HepG2 (cell line): ENCODE measurements at regions not wholly inside any gene's neighbourhood (a gene's known extent, or its start where the extent isn't known, plus 50 kb on each side); places are given as distances from the start of the nearest gene placed in this dataset.

ENCODE experiments used
- ATAC-seq: fragments of 200-7000 bp; cut with Tn5 transposase; 3 replicates; pipeline ENCODE4 v1.9.1; 2020; ENCODE audit warnings: mild to moderate bottlenecking, moderate library complexity
- BruUV-seq: library from RNA; stranded (reverse); fragments of 400-500 nt; replicated peaks from 2 replicates; lab custom pipeline; 2021; lab: Mats Ljungman, UMichigan
- CTCF ChIA-PET: fragments of 300-600 bp; formaldehyde crosslinking; extraction: SDS; loops from one replicate; lab custom pipeline; 2021; ENCODE audit warnings: low total read pairs, inconsistent platforms, low intra/inter-chr PET ratio; lab: Yijun Ruan, JAX
- POLR2A ChIA-PET: fragments of 350-600 bp; sonication (Branson Sonifier 250); formaldehyde crosslinking; loops from one replicate; lab custom pipeline; 2020; ENCODE audit warnings: antibody characterized with exemption, inconsistent platforms; lab: Yijun Ruan, JAX
- DNase-seq: peaks from one replicate; pipeline ENCODE4 v3.0.0-alpha.2; 2015; ENCODE audit warnings: low spot score
- FAIRE-seq: peaks from 3 replicates; lab custom pipeline; 2011; peaks lifted over from hg19 to GRCh38; lab: Jason Lieb, UNC
- H2AFZ ChIP-seq: one replicate; pipeline ENCODE4 v1.6.1; 2011; ENCODE audit warnings: low read length, inconsistent platforms
- H3K27ac ChIP-seq: fragments of 300-600 bp; 3 replicates; pipeline ENCODE4 v1.8.0; 2011; ENCODE audit warnings: mixed run types, mild to moderate bottlenecking, mixed read lengths, low read length, inconsistent platforms; ENCODE audit not compliant: insufficient read depth; ENCODE audit errors: extremely low read length
- H3K27me3 ChIP-seq, 2 experiments: fragments of 200-600 bp in 1 of 2; 2 replicates in 1 of 2; 3 replicates in 1 of 2; pipeline versions ENCODE4 v1.6.0 to v1.8.0; 2011; ENCODE audit warnings: low read length in 2 of 2, mild to moderate bottlenecking in 2 of 2, moderate library complexity in 2 of 2, inconsistent platforms in 1 of 2; ENCODE audit not compliant: insufficient read depth in 2 of 2, control insufficient read depth in 1 of 2
- H3K36me3 ChIP-seq, 2 experiments: fragments of 200-600 bp in 1 of 2; replicated peaks in 1 of 2; 2 replicates in 1 of 2; 3 replicates in 1 of 2; pipeline versions ENCODE4 v1.5.1 to v1.8.0; 2011; ENCODE audit warnings: low read length in 2 of 2, inconsistent platforms in 1 of 2; ENCODE audit not compliant: insufficient read depth in 2 of 2, control insufficient read depth in 1 of 2
- H3K4me1 ChIP-seq: 2 replicates; pipeline ENCODE4 v1.5.1; 2012; ENCODE audit warnings: low read length, inconsistent platforms; ENCODE audit not compliant: insufficient read depth
- H3K4me2 ChIP-seq: 2 replicates; pipeline ENCODE4 v1.6.0; 2011; ENCODE audit warnings: low read depth, low read length, inconsistent platforms
- H3K4me3 ChIP-seq, 3 experiments: fragments of 200-600 bp in 1 of 3; sonication (generic), shearing (Covaris generic) in 1 of 3; replicated peaks in 1 of 3; 2 replicates each; pipeline ENCODE4 v1.5.1; 2011 to 2016; ENCODE audit warnings: low read length in 3 of 3, inconsistent platforms in 2 of 3, low read depth in 2 of 3, mild to moderate bottlenecking in 2 of 3, control low read depth in 1 of 3, mixed read lengths in 1 of 3; ENCODE audit not compliant: insufficient read depth in 1 of 3
- H3K79me2 ChIP-seq: one replicate; pipeline ENCODE4 v1.6.1; 2011; ENCODE audit warnings: low read length, inconsistent platforms; ENCODE audit not compliant: insufficient read depth
- H3K9ac ChIP-seq: 2 replicates; pipeline ENCODE4 v1.6.0; 2011; ENCODE audit warnings: mild to moderate bottlenecking, low read depth, low read length, inconsistent platforms; ENCODE audit not compliant: insufficient read depth
- H3K9me3 ChIP-seq: 2 replicates; pipeline ENCODE4 v1.5.1; 2012; ENCODE audit warnings: mild to moderate bottlenecking, low read length
- H4K20me1 ChIP-seq: 2 replicates; pipeline ENCODE4 v1.6.0; 2011; ENCODE audit warnings: inconsistent platforms, mild to moderate bottlenecking, low read length, moderate library complexity; ENCODE audit not compliant: insufficient read depth
- BATF2 ChIP-seq: sonication (generic); formaldehyde crosslinking; IDR thresholded peaks from 2 replicates; pipeline ENCODE4 v1.8.0; 2022; ENCODE audit warnings: mild to moderate bottlenecking, missing genetic modification reagents, moderate library complexity
- FIP1L1 ChIP-seq: fragments of 200-400 bp; formaldehyde crosslinking; IDR thresholded peaks from 2 replicates; pipeline ENCODE4 v1.6.1; 2018; ENCODE audit warnings: low read depth, mild to moderate bottlenecking, low read length, moderate library complexity, borderline replicate concordance; ENCODE audit not compliant: insufficient read depth
- HNRNPUL1 ChIP-seq: fragments of 200-400 bp; formaldehyde crosslinking; IDR thresholded peaks from 2 replicates; pipeline ENCODE4 v1.6.1; 2017; ENCODE audit warnings: low read depth, mild to moderate bottlenecking, low read length, moderate library complexity
- TCF7 ChIP-seq: sonication (generic); IDR thresholded peaks from 2 replicates; pipeline ENCODE4 v1.6.1; 2016; ENCODE audit warnings: antibody characterized with exemption, low read depth
- THAP7 ChIP-seq: sonication (generic); formaldehyde crosslinking; IDR thresholded peaks from 2 replicates; pipeline ENCODE4 v1.8.1; 2023; ENCODE audit warnings: mild to moderate bottlenecking, missing genetic modification reagents
- TRAFD1 ChIP-seq: sonication (generic); formaldehyde crosslinking; IDR thresholded peaks from 2 replicates; pipeline ENCODE4 v1.5.1; 2020; ENCODE audit warnings: missing genetic modification reagents, mild to moderate bottlenecking, borderline replicate concordance
- ZNF296 ChIP-seq: sonication (generic); formaldehyde crosslinking; conservative IDR thresholded peaks from 2 replicates; pipeline ENCODE4 v1.5.0; 2020; ENCODE audit warnings: mild to moderate bottlenecking, missing genetic modification reagents
- ZNF552 ChIP-seq: sonication (generic); formaldehyde crosslinking; IDR thresholded peaks from 2 replicates; pipeline ENCODE4 v1.9.0; 2022; ENCODE audit warnings: missing genetic modification reagents, mild to moderate bottlenecking, borderline replicate concordance
- ZNF691 ChIP-seq: sonication (generic); formaldehyde crosslinking; IDR thresholded peaks from 2 replicates; pipeline ENCODE4 v1.4.0; 2020; ENCODE audit warnings: missing genetic modification reagents, low read depth, mild to moderate bottlenecking, borderline replicate concordance
- ZNF747 ChIP-seq: sonication (generic); formaldehyde crosslinking; IDR thresholded peaks from 2 replicates; pipeline ENCODE4 v1.8.1; 2023; ENCODE audit warnings: missing genetic modification reagents, mild to moderate bottlenecking, borderline replicate concordance
- ZNF773 ChIP-seq: sonication (generic); formaldehyde crosslinking; IDR thresholded peaks from 2 replicates; pipeline ENCODE4 v1.4.0; 2020; ENCODE audit warnings: missing genetic modification reagents, borderline replicate concordance
- ZSCAN31 ChIP-seq: sonication (generic); formaldehyde crosslinking; IDR thresholded peaks from 2 replicates; pipeline ENCODE4 v1.5.0; 2020; ENCODE audit warnings: low read depth, mild to moderate bottlenecking, missing genetic modification reagents
- WGBS: methylation state at CpG from one replicate; pipeline ENCODE4 v1.1.6; 2017; ENCODE audit warnings: low lambda C conversion rate; 5-methylcytosine and 5-hydroxymethylcytosine counted together
- in situ Hi-C: cut with HindIII; loops from 2 replicates; pipeline ENCODE4 v1.10.0; 2017; ENCODE audit warnings: low pct_unique_long_range_greater_than_20kb; ENCODE audit not compliant: extremely low pct_ligation_motif_present
- intact Hi-C: fragments of 100-400 bp; cut with micrococcal nuclease; formaldehyde crosslinking; loops from one replicate; pipeline ENCODE4 v1.10.0; 2022; ENCODE audit not compliant: unreplicated experiment

GRCh38 chr2:17413036-17413435 lies 105.2 kb downstream of the RAD51AP2 start:
- Histone ChIP-seq H3K9ac (no peak overlapping the region), H3K9me3 (no peaks in the 10 kb centered on the region)
- POLR2A ChIA-PET, result no interaction called here
- FAIRE-seq, result no peak
- TF ChIP-seq ZNF747 (CRISPR knock-in tag) (no peak), HNRNPUL1 (no peak), TCF7 (no peak), ZSCAN31 (CRISPR knock-in tag) (no peak), ZNF773 (CRISPR knock-in tag) (no peak), ZNF296 (no peak), TRAFD1 (CRISPR knock-in tag) (no peak), THAP7 (no peak), BATF2 (CRISPR knock-in tag) (no peak), ZNF691 (no peak), ZNF552 (CRISPR knock-in tag) (no peak), FIP1L1 (no peak)
- TF ChIP-seq, all 625 proteins: peak for 0
- H2AFZ ChIP-seq, result no peak overlapping the region
- DNase-seq (no peak), ATAC-seq (no peak)
- intact Hi-C loops (no loop called here), in situ Hi-C loops (no loop called here)
- H3K4me2 ChIP-seq, result no peak overlapping the region
- no peaks in the 10 kb centered on the region for H4K20me1 ChIP-seq
- H3K79me2 ChIP-seq, result no peaks in the 10 kb centered on the region
- no peak overlapping the region for H3K27ac ChIP-seq
- H3K4me1 ChIP-seq, result no peaks in the 10 kb centered on the region
- CTCF ChIA-PET, result no interaction called here
- H3K36me3 ChIP-seq, result no peaks in the 10 kb centered on the region
- WGBS, result 24% methylated on average over 1 of the region's 1 CpG
- no peak overlapping the region for H3K4me3 ChIP-seq
- BruUV-seq, result no TSS peak
- H3K27me3 ChIP-seq, result no peaks in the 10 kb centered on the region
